ENCODE measurements at regions not wholly inside any gene's neighbourhood (a gene's known extent, or its start where the extent isn't known, plus 50 kb on each side); places are given as distances from the start of the nearest gene placed in this dataset.

GRCh38 chr2:121159291-121160071 is 125.5 kb downstream of the TFCP2L1 start:
- no peak for DNase-seq (ENCODE audit: low read depth in 2 of 2)

- no peak for DNase-seq (ENCODE audit: low read depth in 2 of 2)
Observed at GRCh38 chr2:121160366-121160765, 124.6 kb downstream of the TFCP2L1 start.

DNA sequence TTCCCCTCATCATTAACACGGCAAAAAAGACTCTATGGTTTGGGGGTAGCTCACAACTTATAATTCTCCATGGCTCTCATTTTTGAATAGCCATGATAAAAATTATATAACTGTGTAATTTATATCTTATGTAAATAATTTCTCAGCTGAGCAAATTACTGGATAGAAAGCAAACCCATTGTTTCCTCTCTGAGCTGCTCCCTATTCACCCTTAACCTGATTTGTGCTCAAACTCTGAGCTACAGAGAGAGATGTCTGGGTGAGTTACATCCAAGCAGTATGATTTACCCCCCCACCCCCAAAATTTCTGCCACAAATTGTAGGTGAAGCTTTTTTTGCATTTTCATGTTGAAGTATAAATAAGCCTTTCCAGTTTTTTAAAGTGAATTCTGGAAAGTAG is 123.7 kb downstream of the TFCP2L1 start:
- no peak for DNase-seq (ENCODE audit: low read depth in 2 of 2)

- DNase-seq (ENCODE audit: low read depth in 2 of 2): no peak
Observed at GRCh38 chr2:121162893-121163292, 122.1 kb downstream of the TFCP2L1 start.

DNA sequence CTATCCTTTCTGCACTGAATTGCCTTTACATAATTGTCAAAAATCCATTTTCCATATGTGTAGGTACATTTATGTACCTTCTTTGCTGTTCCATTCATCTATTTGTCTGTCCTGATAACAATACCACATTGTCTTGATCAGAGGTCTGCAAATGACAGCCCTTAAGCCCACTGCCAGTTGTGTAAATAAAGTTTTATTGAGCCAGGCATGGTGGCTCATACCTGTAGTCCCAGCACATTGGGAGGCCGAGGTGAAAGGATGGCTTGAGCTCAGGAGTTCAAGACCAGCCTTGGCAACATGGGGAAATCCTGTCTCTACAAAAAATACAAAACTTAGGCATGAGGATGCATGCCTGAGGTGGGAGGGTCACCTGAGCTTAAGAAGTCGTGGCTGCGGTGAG is 121.0 kb downstream of the TFCP2L1 start:
- no peak for DNase-seq (ENCODE audit: low read depth in 2 of 2)

- DNase-seq (ENCODE audit: low read depth in 2 of 2): no peak
Observed at GRCh38 chr2:121165038-121165542, 119.9 kb downstream of the TFCP2L1 start.
